ENCODE measurements at regions not wholly inside any gene's neighbourhood (a gene's known extent, or its start where the extent isn't known, plus 50 kb on each side); places are given as distances from the start of the nearest gene placed in this dataset.

GRCh38 chr10:3523309-3524050 lies 261.5 kb downstream of the KLF6 start:
- no peak for DNase-seq (ENCODE audit: low read depth in 2 of 2)

DNA sequence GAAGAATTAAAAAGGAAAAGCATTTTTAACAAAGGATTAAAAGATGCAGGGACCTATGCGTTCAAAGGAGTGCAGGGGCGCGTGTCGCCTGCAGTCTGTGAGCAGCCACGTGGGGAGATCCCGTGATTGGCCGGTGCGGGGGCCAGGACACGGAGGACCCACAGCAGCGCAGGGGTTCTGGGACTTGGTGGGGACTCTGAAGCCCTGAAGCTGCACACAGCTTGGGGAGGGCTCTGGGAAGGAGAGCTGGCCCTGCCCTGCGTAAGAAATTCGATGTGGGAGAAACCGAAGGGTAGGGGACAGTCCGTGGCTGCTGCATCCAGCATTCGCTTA lies 268.1 kb downstream of the KLF6 start:
- DNase-seq (ENCODE audit: low read depth in 2 of 2), result no peak

- DNase-seq (ENCODE audit: low read depth in 2 of 2), result no peak
These were observed 268.6 kb downstream of the KLF6 start for GRCh38 chr10:3516234-3516922.

- DNase-seq (ENCODE audit: low read depth in 2 of 2), result no peak
These were observed 270.3 kb downstream of the KLF6 start for GRCh38 chr10:3514691-3515090.

GRCh38 chr10:3512263-3512662 lies 272.7 kb downstream of the KLF6 start:
- DNase-seq (ENCODE audit: low read depth in 2 of 2), result no peak

DNA sequence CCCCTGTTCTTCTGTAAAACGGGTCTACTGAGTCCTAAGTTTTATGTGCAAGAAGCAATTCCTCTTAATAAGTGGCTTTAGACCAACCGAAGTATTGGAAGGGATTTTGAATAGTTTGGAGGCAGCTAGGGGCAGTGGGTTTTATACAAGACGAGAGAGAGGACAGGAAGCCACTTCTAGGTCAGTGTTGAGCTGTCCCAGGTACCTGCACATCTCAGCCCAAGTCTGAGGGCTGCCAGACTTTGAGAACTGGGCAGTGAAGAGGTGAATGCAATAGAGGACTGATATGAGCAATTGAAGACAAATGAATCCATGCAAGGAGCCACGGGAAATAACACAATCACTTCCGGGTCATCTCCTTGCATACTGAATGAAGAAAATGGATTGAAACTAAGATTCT lies 273.5 kb downstream of the KLF6 start:
- no peak for DNase-seq (ENCODE audit: low read depth in 2 of 2)

DNA sequence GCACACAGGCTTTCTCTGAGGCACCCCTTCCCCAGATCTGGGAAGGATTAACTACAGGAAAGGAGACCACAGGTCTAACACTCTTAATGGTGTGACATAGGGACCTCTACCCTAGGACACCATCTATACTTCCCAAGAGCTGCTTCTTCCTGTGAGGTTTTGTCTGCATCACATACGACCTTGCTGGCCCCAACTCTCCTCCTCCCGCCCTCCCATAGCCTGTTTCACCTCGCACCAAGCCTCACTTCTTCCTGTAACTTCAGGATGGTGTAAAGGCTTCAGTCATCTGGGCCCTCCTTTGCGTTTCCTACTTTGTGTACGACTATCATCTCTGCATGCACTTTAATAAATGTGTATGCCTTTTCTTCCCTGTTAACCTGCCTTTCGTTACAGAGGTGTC lies 274.3 kb downstream of the KLF6 start:
- no peak for DNase-seq (ENCODE audit: low read depth in 2 of 2)

DNA sequence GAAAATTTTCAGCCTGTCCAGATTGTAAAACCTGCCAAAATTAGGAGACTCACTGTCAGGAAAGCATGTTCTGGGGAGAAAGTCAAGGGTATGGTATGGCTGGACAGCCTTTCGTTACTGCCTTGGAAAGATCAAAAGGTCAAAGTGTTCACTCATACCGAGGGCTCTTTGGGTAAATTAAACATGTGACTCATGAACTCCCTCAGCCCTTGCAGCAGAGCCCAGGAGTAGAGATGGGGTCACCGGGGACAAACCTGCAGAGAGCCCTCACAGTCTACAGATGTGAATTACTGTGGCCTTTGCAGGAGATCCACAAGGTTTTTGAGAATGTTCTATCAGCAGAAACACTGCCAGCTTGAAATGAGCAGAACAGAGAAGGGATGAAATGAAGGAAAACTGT lies 275.7 kb downstream of the KLF6 start:
- DNase-seq (ENCODE audit: low read depth in 2 of 2), result no peak

- DNase-seq (ENCODE audit: low read depth in 2 of 2), result no peak
These were observed 281.7 kb downstream of the KLF6 start for GRCh38 chr10:3503299-3503698.

DNA sequence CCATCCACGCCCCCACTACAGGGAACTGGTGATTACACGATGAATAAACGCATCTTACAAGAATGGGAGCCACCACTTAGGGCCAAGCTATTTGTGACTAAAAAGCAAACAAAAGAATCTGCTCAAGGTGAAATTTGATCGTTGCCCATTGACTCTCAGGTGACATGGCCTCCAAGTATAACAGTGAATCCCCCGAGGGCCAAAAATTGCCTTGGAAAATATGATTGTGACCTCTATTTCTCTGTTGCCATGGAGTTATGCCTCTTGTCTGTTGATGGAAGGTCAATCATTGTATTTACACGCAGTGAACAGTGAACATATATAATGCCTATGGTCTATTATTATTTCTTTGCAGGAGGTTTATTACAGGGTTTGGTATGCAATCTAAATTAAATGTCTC lies 282.3 kb downstream of the KLF6 start:
- DNase-seq (ENCODE audit: low read depth in 2 of 2), result no peak

DNA sequence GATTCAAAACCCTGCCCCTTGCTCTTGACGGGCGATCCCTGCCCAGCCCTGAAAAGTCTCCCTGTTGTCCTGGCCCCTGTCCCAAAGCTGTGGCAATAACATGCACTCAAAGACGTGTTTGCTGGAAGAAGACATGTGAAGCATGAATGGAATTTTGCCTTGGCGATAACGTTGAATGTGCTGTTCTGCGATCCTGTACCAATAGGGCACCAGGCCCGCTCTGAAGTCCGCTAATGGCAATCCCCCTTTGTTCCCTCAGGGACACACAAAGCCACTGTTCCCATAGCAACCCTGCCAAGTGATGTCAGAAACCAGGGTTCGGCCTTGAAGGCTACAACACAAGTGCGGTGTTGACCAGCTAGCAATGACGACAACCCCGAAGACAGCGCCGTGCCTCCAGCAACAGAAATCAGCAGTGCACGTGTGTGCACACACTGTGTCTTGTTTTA lies 284.6 kb downstream of the KLF6 start:
- no peak for DNase-seq (ENCODE audit: low read depth in 2 of 2)

- DNase-seq (ENCODE audit: low read depth in 2 of 2), result no peak
These were observed 285.9 kb downstream of the KLF6 start for GRCh38 chr10:3499120-3499519.

DNA sequence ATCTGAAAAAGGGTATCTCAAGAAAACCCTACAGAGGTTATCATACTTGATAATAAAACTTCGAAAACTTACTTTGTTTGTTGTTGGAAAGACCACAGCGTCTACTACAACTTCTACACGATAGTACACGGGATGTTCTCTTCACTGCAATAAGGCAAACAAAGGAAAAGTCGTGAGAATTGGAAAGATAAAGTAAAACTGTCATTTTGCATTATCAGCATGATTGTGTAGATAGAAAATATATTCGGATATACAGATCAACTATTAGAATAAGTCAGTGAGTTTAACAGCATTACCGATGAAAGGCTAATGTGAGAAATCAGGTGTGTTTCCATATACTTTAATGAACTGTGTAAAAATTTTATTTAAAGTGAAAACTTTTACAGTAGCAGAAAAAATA lies 287.4 kb downstream of the KLF6 start:
- DNase-seq (ENCODE audit: low read depth in 2 of 2), result no peak

DNA sequence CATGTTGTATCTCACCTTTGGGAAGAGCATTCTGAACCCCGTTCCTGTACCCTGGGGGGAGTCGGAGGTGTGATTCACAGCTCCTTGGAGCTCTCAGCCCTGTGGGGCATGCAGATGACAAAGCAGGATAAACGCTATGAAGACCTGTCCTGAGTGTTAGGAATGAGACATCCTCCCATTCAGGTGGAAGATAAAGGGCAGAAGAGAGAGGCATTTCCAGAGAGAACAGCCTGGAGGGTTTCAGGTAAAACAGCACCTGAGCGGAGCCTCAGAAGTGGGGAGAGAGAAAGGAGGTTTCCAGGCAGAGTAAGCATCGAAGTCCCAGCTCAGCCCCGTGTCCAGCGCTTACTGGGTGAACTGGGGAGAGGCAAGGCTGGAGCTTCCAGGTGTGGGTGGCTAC lies 288.9 kb downstream of the KLF6 start:
- DNase-seq (ENCODE audit: low read depth in 2 of 2), result no peak

GRCh38 chr10:3495281-3495680 lies 289.7 kb downstream of the KLF6 start:
- no peak for DNase-seq (ENCODE audit: low read depth in 2 of 2)

- DNase-seq (ENCODE audit: low read depth in 2 of 2), result no peak
These were observed 290.2 kb downstream of the KLF6 start for GRCh38 chr10:3494838-3495230.

DNA sequence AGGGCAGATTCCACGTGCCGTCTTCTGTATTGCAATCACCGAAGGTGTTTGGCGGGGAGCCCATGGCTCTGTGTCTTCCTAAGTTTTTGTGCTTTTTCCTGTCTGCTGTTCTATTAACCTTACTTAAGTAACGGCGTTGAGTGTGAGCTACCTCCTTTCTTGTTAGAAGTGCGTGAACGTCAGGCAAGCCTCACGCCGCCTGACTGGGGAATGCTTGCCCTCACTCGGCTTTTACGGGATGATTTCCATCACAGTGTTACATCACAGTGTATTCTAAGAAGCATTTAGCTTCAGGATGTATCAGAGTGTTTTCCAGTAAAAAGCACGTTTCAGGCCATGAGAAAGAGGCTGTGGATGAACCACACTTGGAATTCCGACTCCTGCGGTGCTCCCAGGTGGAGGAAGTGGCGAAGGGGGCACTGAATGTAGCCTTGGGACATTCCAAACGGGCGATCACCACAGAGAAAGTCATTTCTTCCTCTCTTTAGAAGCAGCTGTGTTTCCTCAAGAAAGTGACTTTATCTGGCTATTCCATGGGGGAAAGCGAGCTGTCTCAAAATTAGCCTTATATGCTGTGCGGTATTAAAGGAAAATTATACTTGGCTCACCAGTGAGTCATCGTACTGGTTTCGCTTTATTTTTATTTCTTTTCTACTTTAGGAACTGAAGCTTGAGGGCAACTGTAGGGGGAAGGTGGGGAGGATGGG lies 290.7 kb downstream of the KLF6 start:
- no peak for DNase-seq (ENCODE audit: low read depth in 2 of 2)

DNA sequence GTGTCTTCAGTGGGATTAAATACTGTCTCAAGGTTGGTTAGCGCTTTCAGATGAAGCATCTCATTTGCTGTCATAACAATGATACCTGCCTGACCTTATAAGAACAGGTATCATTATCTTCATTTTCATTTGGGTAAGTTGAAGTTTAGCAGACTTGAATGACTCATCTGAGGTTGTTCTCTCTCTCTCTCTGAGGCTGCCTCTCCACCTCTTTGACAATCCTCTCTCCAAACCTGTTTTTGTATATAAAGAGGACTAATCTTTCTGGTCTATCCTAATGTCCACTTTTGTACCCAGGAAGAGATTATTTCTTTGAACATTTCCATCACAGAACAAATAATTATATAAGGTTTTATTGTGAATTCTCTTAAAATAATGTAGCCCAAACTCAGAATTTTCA lies 291.4 kb downstream of the KLF6 start:
- no peak for DNase-seq (ENCODE audit: low read depth in 2 of 2)

DNA sequence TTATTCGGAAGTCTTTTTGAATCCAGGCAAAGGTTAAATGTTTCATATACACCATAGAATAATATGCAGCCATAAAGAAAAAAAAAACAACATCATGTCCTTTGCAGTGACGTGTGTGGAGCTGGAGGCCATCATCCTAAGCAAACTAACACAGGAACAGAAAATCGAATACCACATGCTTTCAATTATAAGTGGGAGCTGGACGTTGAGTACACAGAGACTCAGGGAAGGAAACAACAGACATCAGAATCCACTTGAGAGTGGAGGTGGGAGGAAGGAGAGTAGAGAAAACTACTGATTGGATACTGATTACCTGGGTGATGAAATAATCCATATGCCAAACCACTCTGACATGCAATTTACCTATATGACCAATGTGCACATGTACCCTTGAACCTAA lies 293.4 kb downstream of the KLF6 start:
- no peak for DNase-seq (ENCODE audit: low read depth in 2 of 2)

GRCh38 chr10:3487228-3487627 lies 297.8 kb downstream of the KLF6 start:
- DNase-seq (ENCODE audit: low read depth in 2 of 2), result no peak

- DNase-seq (ENCODE audit: low read depth in 2 of 2), result no peak
These were observed 298.5 kb downstream of the KLF6 start for GRCh38 chr10:3486346-3487065.

GRCh38 chr10:3485057-3485686 lies 299.8 kb downstream of the KLF6 start:
- no peak for DNase-seq (ENCODE audit: low read depth in 2 of 2)

Data from stimulated activated CD8-positive, alpha-beta memory T cell treated with anti-CD3 and anti-CD28 coated beads, Interleukin-7, amount 100 ng/mL, for 1 hour (primary cell).